HepG2 (cell line): ENCODE measurements at regions not wholly inside any gene's neighbourhood (a gene's known extent, or its start where the extent isn't known, plus 50 kb on each side); places are given as distances from the start of the nearest gene placed in this dataset.

ENCODE experiments used
- ATAC-seq: fragments of 200-7000 bp; cut with Tn5 transposase; 3 replicates; pipeline ENCODE4 v1.9.1; 2020; ENCODE audit warnings: mild to moderate bottlenecking, moderate library complexity
- BruUV-seq: library from RNA; stranded (reverse); fragments of 400-500 nt; replicated peaks from 2 replicates; lab custom pipeline; 2021; lab: Mats Ljungman, UMichigan
- CTCF ChIA-PET: fragments of 300-600 bp; formaldehyde crosslinking; extraction: SDS; loops from one replicate; lab custom pipeline; 2021; ENCODE audit warnings: low total read pairs, inconsistent platforms, low intra/inter-chr PET ratio; lab: Yijun Ruan, JAX
- POLR2A ChIA-PET: fragments of 350-600 bp; sonication (Branson Sonifier 250); formaldehyde crosslinking; loops from one replicate; lab custom pipeline; 2020; ENCODE audit warnings: antibody characterized with exemption, inconsistent platforms; lab: Yijun Ruan, JAX
- DNase-seq: peaks from one replicate; pipeline ENCODE4 v3.0.0-alpha.2; 2015; ENCODE audit warnings: low spot score
- FAIRE-seq: peaks from 3 replicates; lab custom pipeline; 2011; peaks lifted over from hg19 to GRCh38; lab: Jason Lieb, UNC
- H2AFZ ChIP-seq: one replicate; pipeline ENCODE4 v1.6.1; 2011; ENCODE audit warnings: low read length, inconsistent platforms
- H3K27ac ChIP-seq: fragments of 300-600 bp; 3 replicates; pipeline ENCODE4 v1.8.0; 2011; ENCODE audit warnings: mixed run types, mild to moderate bottlenecking, mixed read lengths, low read length, inconsistent platforms; ENCODE audit not compliant: insufficient read depth; ENCODE audit errors: extremely low read length
- H3K27me3 ChIP-seq, 2 experiments: fragments of 200-600 bp in 1 of 2; 2 replicates in 1 of 2; 3 replicates in 1 of 2; pipeline versions ENCODE4 v1.6.0 to v1.8.0; 2011; ENCODE audit warnings: low read length in 2 of 2, mild to moderate bottlenecking in 2 of 2, moderate library complexity in 2 of 2, inconsistent platforms in 1 of 2; ENCODE audit not compliant: insufficient read depth in 2 of 2, control insufficient read depth in 1 of 2
- H3K36me3 ChIP-seq, 2 experiments: fragments of 200-600 bp in 1 of 2; replicated peaks in 1 of 2; 2 replicates in 1 of 2; 3 replicates in 1 of 2; pipeline versions ENCODE4 v1.5.1 to v1.8.0; 2011; ENCODE audit warnings: low read length in 2 of 2, inconsistent platforms in 1 of 2; ENCODE audit not compliant: insufficient read depth in 2 of 2, control insufficient read depth in 1 of 2
- H3K4me1 ChIP-seq: 2 replicates; pipeline ENCODE4 v1.5.1; 2012; ENCODE audit warnings: low read length, inconsistent platforms; ENCODE audit not compliant: insufficient read depth
- H3K4me2 ChIP-seq: 2 replicates; pipeline ENCODE4 v1.6.0; 2011; ENCODE audit warnings: low read depth, low read length, inconsistent platforms
- H3K4me3 ChIP-seq, 3 experiments: fragments of 200-600 bp in 1 of 3; sonication (generic), shearing (Covaris generic) in 1 of 3; replicated peaks in 1 of 3; 2 replicates each; pipeline ENCODE4 v1.5.1; 2011 to 2016; ENCODE audit warnings: low read length in 3 of 3, inconsistent platforms in 2 of 3, low read depth in 2 of 3, mild to moderate bottlenecking in 2 of 3, control low read depth in 1 of 3, mixed read lengths in 1 of 3; ENCODE audit not compliant: insufficient read depth in 1 of 3
- H3K79me2 ChIP-seq: one replicate; pipeline ENCODE4 v1.6.1; 2011; ENCODE audit warnings: low read length, inconsistent platforms; ENCODE audit not compliant: insufficient read depth
- H3K9ac ChIP-seq: 2 replicates; pipeline ENCODE4 v1.6.0; 2011; ENCODE audit warnings: mild to moderate bottlenecking, low read depth, low read length, inconsistent platforms; ENCODE audit not compliant: insufficient read depth
- H3K9me3 ChIP-seq: 2 replicates; pipeline ENCODE4 v1.5.1; 2012; ENCODE audit warnings: mild to moderate bottlenecking, low read length
- H4K20me1 ChIP-seq: 2 replicates; pipeline ENCODE4 v1.6.0; 2011; ENCODE audit warnings: inconsistent platforms, mild to moderate bottlenecking, low read length, moderate library complexity; ENCODE audit not compliant: insufficient read depth
- HCFC1 ChIP-seq: fragments of 150-350 bp; IDR thresholded peaks from 2 replicates; pipeline ENCODE4 v1.6.1; 2014; ENCODE audit warnings: low read depth, low read length
- IRF9 ChIP-seq: sonication (generic); formaldehyde crosslinking; IDR thresholded peaks from 2 replicates; pipeline ENCODE4 v1.8.0; 2022; ENCODE audit warnings: missing genetic modification reagents, mild to moderate bottlenecking, borderline replicate concordance
- KLF16 ChIP-seq, 2 experiments: sonication (generic) in 1 of 2; formaldehyde crosslinking in 1 of 2; IDR thresholded peaks; 2 replicates each; pipeline versions ENCODE4 v1.6.1 to v1.8.0; 2016 to 2023; ENCODE audit warnings: missing genetic modification reagents in 2 of 2, missing compliant biosample characterization in 1 of 2
- ZBTB25 ChIP-seq: IDR thresholded peaks from 2 replicates; pipeline ENCODE4 v1.6.1; 2018; ENCODE audit warnings: missing genetic modification reagents
- WGBS: methylation state at CpG from one replicate; pipeline ENCODE4 v1.1.6; 2017; ENCODE audit warnings: low lambda C conversion rate; 5-methylcytosine and 5-hydroxymethylcytosine counted together
- in situ Hi-C: cut with HindIII; loops from 2 replicates; pipeline ENCODE4 v1.10.0; 2017; ENCODE audit warnings: low pct_unique_long_range_greater_than_20kb; ENCODE audit not compliant: extremely low pct_ligation_motif_present
- intact Hi-C: fragments of 100-400 bp; cut with micrococcal nuclease; formaldehyde crosslinking; loops from one replicate; pipeline ENCODE4 v1.10.0; 2022; ENCODE audit not compliant: unreplicated experiment

- H3K36me3 ChIP-seq, result no peaks in the 10 kb centered on the region
- no peaks in the 10 kb centered on the region for H3K27me3 ChIP-seq
- no peaks in the 10 kb centered on the region for H4K20me1 ChIP-seq
- CTCF ChIA-PET, result no interaction called here
- no peak for TF ChIP-seq KLF16 (CRISPR knock-in tag; IDR thresholded peaks at IDR 0.05)
- FAIRE-seq (no peak), ATAC-seq (no peak), DNase-seq (no peak)
- 24% methylated on average over 1 of the region's 1 CpG for whole genome bisulfite sequencing
- H3K27ac ChIP-seq, result no peak overlapping the region
- H3K4me2 ChIP-seq, result no peak overlapping the region
- POLR2A ChIA-PET, result no interaction called here
- intact Hi-C loops, result no loop called here
- H3K4me3 ChIP-seq, result no peak overlapping the region
- H3K9ac ChIP-seq, result no peak overlapping the region
- no TSS peak for BruUV-seq
- no peaks in the 10 kb centered on the region for H3K9me3 ChIP-seq
- H2AFZ ChIP-seq, result no peak overlapping the region
- H3K79me2 ChIP-seq, result no peaks in the 10 kb centered on the region
- no peaks in the 10 kb centered on the region for H3K4me1 ChIP-seq
- in situ Hi-C loops, result no loop called here
These were observed 147.4 kb downstream of the NSUN3 start for GRCh38 chr3:94210256-94210655.

- DNase-seq, result no peak
These were observed 154.5 kb downstream of the NSUN3 start for GRCh38 chr3:94217406-94217805.

More at GRCh38 chr3:94217406-94217805, 154.5 kb downstream of the NSUN3 start:
- Histone ChIP-seq H3K9ac (no peak overlapping the region), H3K79me2 (no peaks in the 10 kb centered on the region), H3K4me2 (no peak overlapping the region), H3K4me3 (no peak overlapping the region), H3K27me3 (no peaks in the 10 kb centered on the region), H2AFZ (no peak overlapping the region), H3K4me1 (no peaks in the 10 kb centered on the region), H3K36me3 (no peaks in the 10 kb centered on the region), H3K9me3 (no peaks in the 10 kb centered on the region), H3K27ac (no peak overlapping the region), H4K20me1 (no peaks in the 10 kb centered on the region)
- no peak for TF ChIP-seq HCFC1
- no peak for TF ChIP-seq IRF9 (CRISPR knock-in tag)
- TF ChIP-seq ZBTB25 (CRISPR knock-in tag), result no peak
- intact Hi-C loops, result no loop called here
- ATAC-seq, result no peak
- WGBS, result 31% methylated on average over 4 of the region's 4 CpGs
- in situ Hi-C loops, result no loop called here
- BruUV-seq, result no TSS peak
- CTCF ChIA-PET, result no interaction called here
- FAIRE-seq, result no peak
- POLR2A ChIA-PET, result no interaction called here
